ENCODE measurements at regions not wholly inside any gene's neighbourhood (a gene's known extent, or its start where the extent isn't known, plus 50 kb on each side); places are given as distances from the start of the nearest gene placed in this dataset.

DNA sequence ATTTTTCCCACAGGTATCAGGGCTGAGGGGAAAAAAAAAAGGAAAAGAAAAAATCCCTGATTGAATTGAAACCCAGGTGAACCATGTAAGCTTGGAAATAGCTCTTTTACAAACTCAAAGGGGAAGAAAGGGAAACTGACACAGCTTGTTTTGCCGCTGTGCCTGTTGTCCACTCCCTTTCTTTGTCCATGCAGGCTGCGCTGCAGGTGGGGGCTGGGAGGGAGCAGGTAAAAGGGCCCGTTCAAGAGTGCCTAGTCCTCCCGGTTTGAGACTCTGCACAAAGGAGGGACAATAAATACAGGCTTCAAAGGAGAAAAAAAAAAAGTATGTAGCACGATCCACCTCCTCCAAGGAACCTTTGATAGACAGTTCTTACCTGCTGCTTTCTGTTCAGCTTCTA, 194.8 kb downstream of the GRIN2B start:
- no peak for TF ChIP-seq POLR2AphosphoS5 (IDR thresholded peaks at IDR 0.05; ENCODE audit: low read depth, low read length)
- TF ChIP-seq SIN3A (IDR thresholded peaks at IDR 0.05; ENCODE audit: borderline replicate concordance, insufficient read depth, low read length), result no peak
- no peak for TF ChIP-seq FOXP2 (optimal IDR thresholded peaks at IDR 0.05; ENCODE audit: borderline replicate concordance, extremely low read depth, extremely low read length, insufficient read depth)
- no peak for TF ChIP-seq TAF1 (IDR thresholded peaks at IDR 0.05; ENCODE audit: borderline replicate concordance, insufficient read depth, low read length)
- TF ChIP-seq, protein P1, sequence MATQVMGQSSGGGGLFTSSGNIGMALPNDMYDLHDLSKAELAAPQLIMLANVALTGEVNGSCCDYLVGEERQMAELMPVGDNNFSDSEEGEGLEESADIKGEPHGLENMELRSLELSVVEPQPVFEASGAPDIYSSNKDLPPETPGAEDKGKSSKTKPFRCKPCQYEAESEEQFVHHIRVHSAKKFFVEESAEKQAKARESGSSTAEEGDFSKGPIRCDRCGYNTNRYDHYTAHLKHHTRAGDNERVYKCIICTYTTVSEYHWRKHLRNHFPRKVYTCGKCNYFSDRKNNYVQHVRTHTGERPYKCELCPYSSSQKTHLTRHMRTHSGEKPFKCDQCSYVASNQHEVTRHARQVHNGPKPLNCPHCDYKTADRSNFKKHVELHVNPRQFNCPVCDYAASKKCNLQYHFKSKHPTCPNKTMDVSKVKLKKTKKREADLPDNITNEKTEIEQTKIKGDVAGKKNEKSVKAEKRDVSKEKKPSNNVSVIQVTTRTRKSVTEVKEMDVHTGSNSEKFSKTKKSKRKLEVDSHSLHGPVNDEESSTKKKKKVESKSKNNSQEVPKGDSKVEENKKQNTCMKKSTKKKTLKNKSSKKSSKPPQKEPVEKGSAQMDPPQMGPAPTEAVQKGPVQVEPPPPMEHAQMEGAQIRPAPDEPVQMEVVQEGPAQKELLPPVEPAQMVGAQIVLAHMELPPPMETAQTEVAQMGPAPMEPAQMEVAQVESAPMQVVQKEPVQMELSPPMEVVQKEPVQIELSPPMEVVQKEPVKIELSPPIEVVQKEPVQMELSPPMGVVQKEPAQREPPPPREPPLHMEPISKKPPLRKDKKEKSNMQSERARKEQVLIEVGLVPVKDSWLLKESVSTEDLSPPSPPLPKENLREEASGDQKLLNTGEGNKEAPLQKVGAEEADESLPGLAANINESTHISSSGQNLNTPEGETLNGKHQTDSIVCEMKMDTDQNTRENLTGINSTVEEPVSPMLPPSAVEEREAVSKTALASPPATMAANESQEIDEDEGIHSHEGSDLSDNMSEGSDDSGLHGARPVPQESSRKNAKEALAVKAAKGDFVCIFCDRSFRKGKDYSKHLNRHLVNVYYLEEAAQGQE (IDR thresholded peaks at IDR 0.05; ENCODE audit: insufficient read depth in 1 of 2, low read depth in 2 of 2, low read length in 2 of 2), result no peak

All from PFSK-1 (cell line).